ENCODE measurements at regions not wholly inside any gene's neighbourhood (a gene's known extent, or its start where the extent isn't known, plus 50 kb on each side); places are given as distances from the start of the nearest gene placed in this dataset.

DNA sequence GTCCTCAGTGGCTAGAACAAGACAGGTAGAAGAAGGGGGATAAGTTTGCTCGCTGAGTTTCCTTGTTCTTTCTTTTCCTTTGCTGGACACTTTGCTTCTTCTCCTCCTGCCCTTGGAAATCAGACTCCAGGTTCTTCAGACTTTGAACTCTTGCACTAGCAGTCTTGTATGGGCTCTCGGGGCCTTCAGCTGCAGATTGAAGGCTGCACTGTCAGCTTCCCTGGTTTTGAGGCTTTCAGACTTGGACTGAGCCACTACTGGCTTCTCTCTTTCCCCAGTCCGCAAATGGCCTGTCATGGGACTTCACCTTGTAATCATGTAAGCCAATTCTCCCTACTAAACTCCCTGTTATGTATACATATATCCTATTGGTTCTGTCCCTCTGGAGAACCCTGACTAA is 379.8 kb downstream of the NDFIP2 start:
- Histone ChIP-seq H3K79me2 (ENCODE audit: control insufficient read depth, insufficient read depth, low read length) (no peaks in the 10 kb centered on the region), H3K4me2 (ENCODE audit: control insufficient read depth, extremely low read depth, insufficient read depth, low read depth, low read length) (no peak overlapping the region), H3K9me3 (ENCODE audit: control insufficient read depth, low read depth, low read length) (no peaks in the 10 kb centered on the region), H3K27me3 (ENCODE audit: control insufficient read depth, extremely low read depth, insufficient read depth, low read length) (no peaks in the 10 kb centered on the region), H3K4me1 (ENCODE audit: control insufficient read depth, extremely low read depth, insufficient read depth, low read length) (no peaks in the 10 kb centered on the region), H3K27ac (ENCODE audit: control insufficient read depth, insufficient read depth, low read length) (no peak overlapping the region), H4K20me1 (ENCODE audit: control insufficient read depth, extremely low read depth, insufficient read depth, low read length) (no peaks in the 10 kb centered on the region), H3K9me1 (ENCODE audit: control insufficient read depth, extremely low read depth, insufficient read depth, low read length) (no peaks in the 10 kb centered on the region), H2AFZ (ENCODE audit: control insufficient read depth, low read length) (no peak overlapping the region), H3K9ac (ENCODE audit: control insufficient read depth, extremely low read depth, insufficient read depth, low read length) (no peak overlapping the region), H3K4me3 (ENCODE audit: control insufficient read depth in 2 of 3, extremely low read depth in 1 of 3, insufficient read depth in 2 of 3, low read depth in 1 of 3, low read length in 3 of 3) (no peak overlapping the region), H3K36me3 (ENCODE audit: control insufficient read depth in 2 of 2, extremely low read depth in 1 of 2, insufficient read depth in 2 of 2, low read length in 2 of 2) (no peaks in the 10 kb centered on the region)
- no peak for FAIRE-seq
- no peak for DNase-seq (ENCODE audit: low read depth, low spot score)
- TF ChIP-seq, protein P1, sequence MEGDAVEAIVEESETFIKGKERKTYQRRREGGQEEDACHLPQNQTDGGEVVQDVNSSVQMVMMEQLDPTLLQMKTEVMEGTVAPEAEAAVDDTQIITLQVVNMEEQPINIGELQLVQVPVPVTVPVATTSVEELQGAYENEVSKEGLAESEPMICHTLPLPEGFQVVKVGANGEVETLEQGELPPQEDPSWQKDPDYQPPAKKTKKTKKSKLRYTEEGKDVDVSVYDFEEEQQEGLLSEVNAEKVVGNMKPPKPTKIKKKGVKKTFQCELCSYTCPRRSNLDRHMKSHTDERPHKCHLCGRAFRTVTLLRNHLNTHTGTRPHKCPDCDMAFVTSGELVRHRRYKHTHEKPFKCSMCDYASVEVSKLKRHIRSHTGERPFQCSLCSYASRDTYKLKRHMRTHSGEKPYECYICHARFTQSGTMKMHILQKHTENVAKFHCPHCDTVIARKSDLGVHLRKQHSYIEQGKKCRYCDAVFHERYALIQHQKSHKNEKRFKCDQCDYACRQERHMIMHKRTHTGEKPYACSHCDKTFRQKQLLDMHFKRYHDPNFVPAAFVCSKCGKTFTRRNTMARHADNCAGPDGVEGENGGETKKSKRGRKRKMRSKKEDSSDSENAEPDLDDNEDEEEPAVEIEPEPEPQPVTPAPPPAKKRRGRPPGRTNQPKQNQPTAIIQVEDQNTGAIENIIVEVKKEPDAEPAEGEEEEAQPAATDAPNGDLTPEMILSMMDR (optimal IDR thresholded peaks at IDR 0.05 in 1 of 3, IDR thresholded peaks at IDR 0.05 in 1 of 3, conservative IDR thresholded peaks at IDR 0.05 in 1 of 3; ENCODE audit: extremely low read depth in 1 of 3, insufficient read depth in 2 of 3, low read length in 3 of 3): no peak
- no peak for TF ChIP-seq EZH2 (IDR thresholded peaks at IDR 0.05; ENCODE audit: low read length)
- dilution Hi-C loops (cut with MboI; ENCODE audit: extremely low pct_ligation_motif_present, low sequenced_read_pairs): no loop called here

DNA sequence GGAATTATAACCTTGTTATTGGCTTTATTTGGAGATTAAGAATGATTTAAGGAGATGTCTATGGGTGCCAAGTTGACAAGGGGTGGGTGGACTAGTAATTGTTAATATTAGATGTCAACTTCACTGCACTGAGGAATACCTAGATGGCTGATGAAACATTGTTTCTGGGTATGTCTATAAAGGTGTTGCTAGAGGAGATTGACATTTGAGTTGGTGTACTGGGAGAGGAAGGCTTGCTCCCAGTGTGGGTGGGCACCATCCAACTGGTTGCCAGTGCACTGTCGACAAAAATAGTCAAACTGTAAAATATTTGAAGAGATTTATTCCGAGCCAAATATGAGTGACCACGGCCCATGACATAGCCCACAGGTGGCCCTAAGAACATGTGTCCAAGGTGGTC is 378.8 kb downstream of the NDFIP2 start:
- H3K4me2 ChIP-seq (ENCODE audit: control insufficient read depth, extremely low read depth, insufficient read depth, low read depth, low read length): no peak overlapping the region
- no peaks in the 10 kb centered on the region for H3K4me1 ChIP-seq (ENCODE audit: control insufficient read depth, extremely low read depth, insufficient read depth, low read length)
- no peak overlapping the region for H2AFZ ChIP-seq (ENCODE audit: control insufficient read depth, low read length)
- DNase-seq (ENCODE audit: low read depth, low spot score): no peak
- no peak overlapping the region for H3K27ac ChIP-seq (ENCODE audit: control insufficient read depth, insufficient read depth, low read length)
- no peak overlapping the region for H3K9ac ChIP-seq (ENCODE audit: control insufficient read depth, extremely low read depth, insufficient read depth, low read length)
- no peak for TF ChIP-seq EZH2 (IDR thresholded peaks at IDR 0.05; ENCODE audit: low read length)
- TF ChIP-seq, protein P1 (optimal IDR thresholded peaks at IDR 0.05 in 1 of 3, IDR thresholded peaks at IDR 0.05 in 1 of 3, conservative IDR thresholded peaks at IDR 0.05 in 1 of 3; ENCODE audit: extremely low read depth in 1 of 3, insufficient read depth in 2 of 3, low read length in 3 of 3): no peak
- no peaks in the 10 kb centered on the region for H4K20me1 ChIP-seq (ENCODE audit: control insufficient read depth, extremely low read depth, insufficient read depth, low read length)
- no peak for FAIRE-seq
- no peaks in the 10 kb centered on the region for H3K9me3 ChIP-seq (ENCODE audit: control insufficient read depth, low read depth, low read length)
- no peaks in the 10 kb centered on the region for H3K27me3 ChIP-seq (ENCODE audit: control insufficient read depth, extremely low read depth, insufficient read depth, low read length)
- dilution Hi-C loops (cut with MboI; ENCODE audit: extremely low pct_ligation_motif_present, low sequenced_read_pairs): no loop called here
- H3K4me3 ChIP-seq (ENCODE audit: control insufficient read depth in 2 of 3, extremely low read depth in 1 of 3, insufficient read depth in 2 of 3, low read depth in 1 of 3, low read length in 3 of 3): no peak overlapping the region
- H3K9me1 ChIP-seq (ENCODE audit: control insufficient read depth, extremely low read depth, insufficient read depth, low read length): no peaks in the 10 kb centered on the region
- no peaks in the 10 kb centered on the region for H3K36me3 ChIP-seq (ENCODE audit: control insufficient read depth in 2 of 2, extremely low read depth in 1 of 2, insufficient read depth in 2 of 2, low read length in 2 of 2)
- H3K79me2 ChIP-seq (ENCODE audit: control insufficient read depth, insufficient read depth, low read length): no peaks in the 10 kb centered on the region

All from keratinocyte (primary cell).